HG03196 (cell line): ENCODE measurements at regions not wholly inside any gene's neighbourhood (a gene's known extent, or its start where the extent isn't known, plus 50 kb on each side); places are given as distances from the start of the nearest gene placed in this dataset.

Experiments used
- ATAC-seq: cut with Tn5 transposase; IDR thresholded peaks from one replicate; pipeline ENCODE4 v1.9.1; 2021; ENCODE audit not compliant: unreplicated experiment

DNA sequence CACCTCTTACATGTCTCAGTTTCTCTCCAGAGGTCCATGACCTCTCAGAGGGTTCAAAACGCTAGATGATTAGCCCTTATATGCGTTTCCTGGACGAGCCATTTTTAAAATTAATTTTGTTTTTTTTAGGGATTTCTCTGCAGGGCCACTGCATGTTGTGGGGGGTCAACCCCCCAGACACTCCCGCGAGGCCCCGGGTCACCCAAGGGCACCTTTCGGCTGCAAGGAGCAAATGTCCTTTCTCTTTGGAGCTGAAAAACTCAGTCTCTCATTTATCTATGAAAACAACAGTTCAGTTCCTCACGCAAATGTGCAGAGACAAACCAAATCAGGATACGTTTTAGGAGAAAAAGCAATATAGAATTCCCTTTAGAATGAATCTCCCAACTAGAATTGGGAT lies 944.3 kb upstream of the SEMA6D start:
- ATAC-seq, result no peak

DNA sequence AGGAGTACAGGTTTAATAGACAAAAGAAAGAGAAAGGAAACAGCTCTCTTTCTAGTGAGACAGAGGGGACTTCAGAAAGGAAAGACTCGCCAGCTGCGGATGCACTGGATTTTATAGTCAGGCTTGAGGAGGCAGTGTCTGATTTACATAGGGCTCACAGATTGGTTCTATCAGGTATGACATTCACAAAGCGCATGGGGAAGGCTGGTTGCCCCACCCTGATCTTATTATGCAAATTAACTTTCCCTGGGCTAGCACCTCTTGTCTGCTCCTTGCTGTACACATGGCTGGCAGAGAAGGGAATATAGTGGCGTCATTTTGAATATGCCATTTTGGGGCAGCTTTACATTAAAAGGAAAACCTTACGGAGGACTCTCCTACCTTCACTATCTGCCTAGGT lies 938.4 kb upstream of the SEMA6D start:
- ATAC-seq, result no peak

DNA sequence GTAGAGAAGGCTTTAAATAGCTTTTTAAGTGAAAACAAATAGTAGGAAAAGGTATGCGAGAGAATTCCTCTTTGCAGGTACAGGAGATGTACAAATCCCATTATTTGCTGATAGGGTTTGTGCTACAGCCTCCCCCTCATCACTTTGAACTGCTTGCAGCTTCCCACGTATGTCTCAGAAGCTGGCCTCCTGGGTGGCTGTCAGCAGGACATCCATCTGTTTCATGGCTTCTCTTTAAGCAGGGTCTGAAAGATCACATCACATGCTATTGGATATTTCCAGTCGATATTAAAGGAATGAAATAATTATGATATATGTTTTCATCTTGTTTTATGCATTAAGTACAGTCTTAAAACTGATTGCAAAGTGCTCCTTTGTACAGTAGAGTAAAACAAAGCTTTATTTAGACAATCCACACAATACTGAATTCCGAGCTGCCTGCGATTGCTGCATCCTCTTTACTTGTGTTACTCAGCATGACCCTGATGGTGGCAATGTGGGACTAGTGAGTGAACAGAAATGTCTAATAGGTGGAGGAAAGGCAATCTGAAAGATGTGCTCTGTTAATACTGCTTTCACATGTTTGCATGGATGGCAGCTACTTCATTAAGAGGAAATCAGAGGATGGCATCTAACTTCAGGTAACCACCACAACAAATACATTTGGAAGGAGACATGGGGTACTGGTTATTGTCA lies 930.6 kb upstream of the SEMA6D start:
- ATAC-seq, result no peak

DNA sequence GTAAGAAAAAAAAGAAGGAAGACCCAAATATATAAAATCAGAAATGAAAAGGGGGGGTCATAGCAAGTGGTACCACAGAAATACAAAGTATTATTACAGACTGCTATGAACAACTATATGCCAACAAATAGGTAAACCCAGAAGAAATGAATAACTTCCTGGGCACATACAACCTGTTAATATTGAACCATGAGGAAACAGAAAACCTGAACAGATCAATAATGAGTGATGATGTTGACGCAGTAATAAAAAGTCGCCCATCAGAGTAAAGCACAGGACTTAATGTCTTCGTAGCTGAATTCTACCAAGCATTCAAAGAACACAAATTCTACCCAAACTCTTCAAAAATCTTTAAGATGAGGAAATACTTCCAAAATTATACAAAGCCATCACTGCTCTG lies 921.6 kb upstream of the SEMA6D start:
- ATAC-seq, result no peak

DNA sequence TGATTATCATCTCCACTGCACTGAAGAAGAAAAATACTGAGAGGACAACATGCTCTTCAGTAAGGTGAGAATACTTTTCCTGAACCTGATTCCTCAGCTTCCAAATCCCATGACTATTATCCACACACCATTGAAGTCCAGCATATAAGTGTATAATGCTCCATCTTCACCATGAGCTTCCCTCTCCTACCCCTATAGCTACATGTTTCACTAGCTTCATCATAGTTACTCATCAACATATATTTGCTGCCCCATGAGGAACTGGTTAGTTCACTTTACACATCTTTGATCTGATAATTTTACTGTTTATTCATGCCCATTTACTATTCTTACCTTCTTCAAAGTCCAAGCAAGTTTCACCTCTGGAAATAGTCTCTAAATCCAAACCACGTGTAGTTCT lies 908.5 kb upstream of the SEMA6D start:
- ATAC-seq, result no peak

DNA sequence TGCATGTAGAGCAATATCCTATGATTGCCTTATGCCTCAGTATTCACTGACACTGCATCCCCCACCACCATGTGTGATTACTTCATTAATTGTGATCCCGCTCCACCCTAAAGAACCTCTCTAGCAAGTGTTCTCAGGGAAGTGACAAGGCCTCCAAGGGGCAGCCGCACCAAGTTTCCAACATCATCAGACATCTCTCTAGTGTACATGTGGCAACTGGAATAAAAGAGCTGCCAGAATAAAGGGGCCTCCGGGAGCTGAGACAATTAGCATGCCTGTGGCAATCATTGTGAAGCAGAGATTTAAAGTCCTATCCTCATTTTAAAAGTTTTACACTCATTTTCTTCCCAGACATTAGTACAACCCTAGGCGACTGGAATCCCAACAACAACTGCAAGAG lies 902.1 kb upstream of the SEMA6D start:
- no peak for ATAC-seq

DNA sequence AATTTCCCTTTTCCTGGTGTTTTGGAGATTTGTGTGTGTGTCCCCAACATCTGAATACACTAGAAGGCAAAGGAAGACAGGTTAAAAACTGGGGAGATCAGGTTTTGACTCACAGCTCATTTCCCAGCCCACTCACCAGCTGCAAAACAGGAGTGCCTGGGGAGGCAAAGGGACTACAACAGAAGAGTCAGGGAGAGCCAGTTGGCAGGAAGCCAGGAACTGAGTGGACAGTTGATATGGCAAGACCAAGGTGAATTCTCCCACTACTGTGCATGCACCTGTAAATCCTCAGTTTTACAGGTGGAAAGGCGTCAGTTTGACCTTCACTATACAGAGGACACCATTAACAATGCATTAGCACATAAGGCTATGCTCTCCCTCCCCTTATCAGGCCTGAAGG lies 901.5 kb upstream of the SEMA6D start:
- no peak for ATAC-seq

DNA sequence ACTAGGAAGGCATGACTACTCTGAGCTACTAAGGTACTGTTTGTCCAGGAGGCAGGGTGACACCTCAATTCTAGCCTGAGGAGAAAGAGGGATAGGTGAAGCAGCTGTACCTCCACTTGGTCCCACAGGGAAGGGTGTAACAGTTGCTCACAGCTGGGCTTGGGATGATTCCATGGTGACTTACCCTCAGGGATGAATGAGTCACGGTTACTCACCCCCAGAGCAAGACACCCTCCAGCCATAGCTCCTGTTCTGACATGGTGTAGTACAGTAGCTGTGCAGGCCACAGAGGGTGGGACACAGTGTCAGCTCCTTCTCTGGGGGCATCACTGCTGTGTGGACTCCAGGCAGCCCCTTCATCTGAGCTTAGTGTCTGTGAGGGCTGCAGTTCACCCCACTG lies 868.6 kb upstream of the SEMA6D start:
- no peak for ATAC-seq

DNA sequence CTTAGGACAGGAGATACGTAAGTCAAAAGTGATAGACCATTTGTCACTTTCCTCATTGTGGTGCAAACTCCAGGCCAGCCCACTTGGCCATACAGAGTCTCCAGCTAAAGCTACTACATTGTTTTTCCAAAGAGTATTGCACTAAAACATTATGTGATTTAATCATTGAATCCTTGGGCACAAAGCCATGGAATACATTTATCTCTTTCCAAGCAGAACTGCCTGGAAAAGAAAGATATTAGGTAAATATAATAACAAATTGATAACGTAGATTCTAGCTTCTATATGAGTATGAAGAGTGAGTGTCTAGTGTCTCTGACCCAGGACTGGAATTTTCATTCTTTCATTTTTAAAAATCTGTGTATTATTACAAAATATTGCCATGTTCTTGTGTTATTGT lies 863.7 kb upstream of the SEMA6D start:
- no peak for ATAC-seq

DNA sequence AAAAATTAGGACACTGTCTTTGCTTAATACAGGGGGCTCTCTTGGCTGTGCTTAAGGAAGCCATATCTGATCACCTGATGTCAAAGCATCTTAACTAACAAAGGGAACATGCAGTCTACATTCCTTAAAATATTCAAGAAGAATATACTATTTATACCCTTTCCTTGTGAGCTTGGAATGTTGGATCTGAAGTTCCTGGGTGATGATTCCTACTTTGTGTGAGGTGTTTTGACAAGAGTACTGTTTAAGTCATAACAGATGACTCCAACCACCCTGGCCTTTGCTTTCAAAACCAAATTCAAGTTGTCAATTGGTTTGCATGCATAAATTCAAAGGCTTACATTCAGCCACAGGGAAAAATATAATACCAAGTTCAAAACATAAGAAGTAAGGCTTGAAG lies 862.7 kb upstream of the SEMA6D start:
- no peak for ATAC-seq

DNA sequence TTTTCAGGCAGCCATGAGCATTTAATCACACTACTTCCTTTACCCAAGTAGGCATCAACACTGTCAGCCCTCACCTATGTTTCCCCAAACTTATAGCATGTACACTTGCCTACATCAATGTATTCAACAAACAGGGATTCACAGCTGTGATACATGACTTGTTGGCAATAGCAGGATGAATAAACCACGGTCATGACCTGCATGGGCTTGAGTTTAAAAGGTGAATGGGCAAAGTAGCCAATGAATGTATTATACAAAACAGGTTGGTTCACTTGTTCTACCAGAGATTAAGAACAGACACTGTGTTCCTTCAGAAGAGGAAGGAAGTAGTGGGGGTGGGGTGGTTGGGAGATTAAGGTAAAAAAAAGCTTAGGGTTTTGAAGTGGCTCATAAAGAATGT lies 861.9 kb upstream of the SEMA6D start:
- no peak for ATAC-seq

DNA sequence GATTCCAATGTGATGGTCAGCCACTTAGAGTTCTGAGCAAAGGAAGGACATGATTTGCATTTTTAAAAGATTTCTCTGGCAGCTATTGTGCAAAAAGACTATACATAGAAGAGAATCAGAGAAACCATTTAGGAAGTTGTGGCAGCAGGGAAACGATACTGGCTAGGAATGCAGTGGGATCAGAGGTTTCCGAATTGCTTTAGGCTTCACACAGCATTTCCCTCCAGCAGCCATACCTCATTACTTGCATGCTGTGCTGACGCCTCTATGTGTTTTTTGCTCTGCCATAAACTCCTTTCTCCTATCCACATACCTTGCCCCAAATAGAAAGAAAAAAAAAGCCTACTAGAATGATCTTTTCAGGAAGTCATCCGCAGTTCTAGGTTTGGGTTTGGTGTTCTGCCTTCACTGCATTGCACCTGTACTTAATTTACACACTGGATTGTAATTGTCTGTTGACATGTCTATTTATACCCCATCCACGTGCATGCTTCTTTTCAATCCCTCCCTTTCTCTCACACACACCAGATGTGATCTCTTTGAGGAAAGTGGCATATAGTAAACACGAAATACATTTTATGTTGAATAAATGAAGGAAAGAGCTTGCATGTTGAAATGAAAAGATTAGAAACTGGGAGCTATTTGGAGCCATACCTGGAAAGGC lies 860.3 kb upstream of the SEMA6D start:
- ATAC-seq, result no peak

DNA sequence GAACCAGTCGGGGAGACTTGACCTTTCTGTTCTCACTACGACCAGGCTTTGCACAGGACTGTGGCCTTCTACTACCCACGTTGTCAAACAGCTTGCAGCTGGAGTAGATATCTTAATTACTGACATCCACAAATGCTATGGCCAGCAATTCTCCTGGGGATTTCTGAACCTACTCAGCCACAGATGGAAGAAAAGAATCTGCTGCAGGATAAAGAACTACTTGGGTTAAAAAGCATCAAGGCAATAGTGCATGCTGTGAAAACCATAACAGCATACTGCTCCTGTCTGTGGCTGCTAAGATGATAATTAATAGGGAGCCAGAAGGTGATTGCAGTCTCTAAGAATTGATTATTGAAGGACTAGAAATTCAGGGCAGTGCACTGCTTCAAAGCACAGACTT lies 859.2 kb upstream of the SEMA6D start:
- no peak for ATAC-seq

DNA sequence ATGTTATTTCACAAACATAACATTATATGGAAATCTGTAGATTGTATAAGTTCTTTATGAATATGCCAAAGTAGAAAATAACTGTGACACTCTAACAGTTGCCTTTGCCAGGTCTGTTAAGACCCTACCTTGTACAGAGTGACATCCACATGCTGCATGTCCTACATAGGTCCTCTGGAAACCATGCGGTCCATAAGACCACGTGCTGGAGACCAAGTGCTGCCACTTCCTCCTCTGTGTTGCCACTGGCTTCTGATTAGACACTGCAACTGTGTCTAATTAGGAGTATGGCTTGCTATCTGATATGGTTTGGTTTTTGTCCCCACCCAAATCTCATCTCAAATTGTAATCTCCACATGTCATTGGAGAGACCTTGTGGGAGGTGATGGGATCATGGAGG lies 855.5 kb upstream of the SEMA6D start:
- no peak for ATAC-seq

DNA sequence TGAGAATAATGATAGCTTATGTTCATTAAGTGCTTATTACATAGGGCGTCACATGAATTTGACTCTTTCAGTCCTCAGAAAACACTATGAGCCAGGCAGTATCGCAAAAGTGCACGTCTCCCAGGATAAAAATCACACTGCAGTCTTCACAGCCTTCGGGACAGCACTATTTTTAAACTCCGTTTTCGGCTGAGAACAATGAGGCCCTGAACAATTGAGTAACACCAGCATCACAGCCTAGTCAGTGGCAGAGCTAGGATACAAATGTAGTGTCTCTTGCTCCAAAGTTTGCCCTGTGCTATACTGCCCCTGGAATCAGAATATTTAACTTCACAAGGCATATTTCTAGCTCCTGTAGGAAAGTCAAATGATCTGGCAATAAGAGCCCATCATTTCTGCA lies 852.1 kb upstream of the SEMA6D start:
- ATAC-seq, result no peak

DNA sequence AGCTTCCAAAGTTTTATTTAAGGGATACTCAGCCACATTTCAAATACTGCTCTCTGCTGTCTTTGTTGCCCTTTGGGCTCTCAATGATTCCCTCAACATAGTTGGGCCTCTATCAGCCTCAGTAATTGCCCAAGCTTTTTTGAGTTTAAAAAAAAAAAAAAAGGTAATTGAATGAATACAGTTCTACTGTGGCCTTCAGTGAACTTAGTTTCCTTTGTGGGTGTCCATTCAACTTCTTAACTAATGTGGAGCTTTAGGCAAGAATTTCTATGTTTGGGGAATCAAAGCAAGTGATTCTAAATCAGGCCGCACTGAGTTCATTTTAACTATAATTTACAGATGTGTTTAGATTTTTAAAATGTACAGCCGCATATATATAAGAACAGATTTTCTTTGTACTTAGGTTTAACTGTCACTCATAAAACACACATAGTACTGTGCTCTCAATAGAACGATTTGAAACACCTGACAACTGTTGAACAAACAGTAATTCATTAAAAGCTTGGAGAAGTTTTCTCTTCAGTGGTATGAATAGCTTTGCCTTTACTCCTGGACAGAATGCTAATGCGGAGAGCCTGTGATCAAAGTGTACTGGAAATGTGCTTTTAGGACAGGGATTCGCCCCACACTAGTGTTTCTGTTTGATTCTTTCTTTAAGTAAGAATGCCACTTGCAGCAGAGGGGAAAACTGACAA lies 844.9 kb upstream of the SEMA6D start:
- no peak for ATAC-seq

DNA sequence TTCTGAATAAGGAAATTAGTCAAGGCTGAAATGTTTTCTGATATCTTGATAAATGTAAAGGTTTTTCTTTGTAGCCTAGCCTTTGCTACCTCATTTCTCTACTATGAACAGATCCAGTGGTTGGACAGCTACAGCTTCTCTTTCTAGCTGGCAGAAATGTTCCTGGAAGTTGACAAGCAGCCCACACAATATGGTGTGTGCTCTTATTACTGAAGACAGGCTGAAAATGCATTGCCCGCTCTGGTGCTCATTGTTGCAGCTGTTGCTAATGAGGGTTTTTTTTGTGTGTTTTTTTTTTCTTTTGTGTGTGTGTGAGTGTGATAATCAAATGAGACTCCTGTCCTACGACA lies 844.3 kb upstream of the SEMA6D start:
- ATAC-seq, result no peak

DNA sequence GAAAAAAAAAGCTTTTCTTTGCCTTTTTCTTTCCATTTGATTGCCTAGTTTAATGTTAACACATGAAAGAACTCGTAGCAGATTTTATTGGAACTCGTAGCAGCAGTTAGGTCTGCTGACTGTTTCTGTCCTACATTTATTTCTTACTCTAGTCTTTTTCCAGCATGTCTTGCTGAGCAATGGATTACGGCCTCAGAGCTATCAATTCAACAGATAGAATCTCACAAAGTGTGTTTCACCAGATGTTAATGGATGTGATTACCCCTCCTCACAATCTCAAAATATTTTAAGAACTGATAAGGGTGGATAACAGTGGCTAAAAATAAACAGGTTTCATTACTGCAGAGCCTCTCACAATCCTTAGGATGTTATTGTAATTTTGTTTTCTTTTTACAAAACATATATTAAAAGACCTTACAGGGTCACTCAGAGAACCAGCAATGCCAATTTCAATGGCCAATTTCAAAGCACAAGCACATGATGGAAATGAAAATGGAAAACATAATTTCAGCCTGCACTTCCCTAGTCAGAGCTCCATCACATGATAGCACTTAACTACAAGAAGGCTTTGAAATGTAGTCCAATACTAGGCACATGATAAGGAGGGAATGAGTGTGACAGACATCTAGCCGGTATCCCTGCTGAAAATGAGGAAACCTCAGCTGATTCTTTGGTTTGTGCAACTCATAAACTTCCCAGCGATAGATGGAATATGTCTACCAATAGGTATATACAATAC lies 838.1 kb upstream of the SEMA6D start:
- ATAC-seq, result no peak

DNA sequence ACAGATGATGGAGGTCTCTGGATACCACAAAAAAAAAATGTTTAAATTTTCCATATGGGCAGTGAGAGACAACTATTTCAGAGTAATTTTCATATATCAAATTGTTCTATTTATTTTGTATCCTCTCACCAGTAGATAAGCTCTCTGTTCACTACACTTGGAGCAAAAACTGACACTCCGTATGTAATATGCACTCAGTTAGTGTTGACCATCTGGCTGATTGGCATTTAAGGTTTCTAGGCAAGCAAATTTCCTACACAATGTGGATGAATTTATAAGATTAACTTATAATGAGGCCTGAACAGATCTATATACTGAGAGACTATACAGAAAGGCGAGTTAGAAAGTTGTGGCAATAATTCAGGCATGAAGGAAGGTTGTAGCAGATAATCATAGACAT lies 836.5 kb upstream of the SEMA6D start:
- no peak for ATAC-seq

DNA sequence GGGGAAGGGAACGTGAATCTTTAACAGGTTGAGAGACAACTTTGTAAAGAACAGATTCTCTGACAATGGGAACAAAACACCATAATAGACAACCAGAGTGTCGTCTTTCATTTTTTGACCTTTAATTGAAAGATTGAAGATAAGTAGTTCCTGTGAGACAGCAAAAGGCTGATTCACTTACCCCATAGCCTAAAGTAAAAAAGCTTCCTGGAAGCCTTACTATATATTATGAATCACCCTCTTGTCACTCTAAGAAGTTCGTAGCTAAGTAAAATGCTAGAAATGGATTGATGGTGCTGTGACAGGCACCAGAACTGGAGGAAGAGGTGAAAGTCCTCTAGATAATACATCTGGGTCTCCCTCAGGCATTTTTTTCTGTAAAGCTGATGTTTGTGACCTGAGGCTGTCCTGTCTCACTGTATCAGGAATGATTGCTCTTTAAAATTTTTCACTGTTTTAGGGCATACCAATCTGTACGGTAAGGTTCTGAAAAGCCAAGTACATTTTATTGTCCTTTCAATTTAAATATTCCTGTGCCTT lies 824.6 kb upstream of the SEMA6D start:
- no peak for ATAC-seq

DNA sequence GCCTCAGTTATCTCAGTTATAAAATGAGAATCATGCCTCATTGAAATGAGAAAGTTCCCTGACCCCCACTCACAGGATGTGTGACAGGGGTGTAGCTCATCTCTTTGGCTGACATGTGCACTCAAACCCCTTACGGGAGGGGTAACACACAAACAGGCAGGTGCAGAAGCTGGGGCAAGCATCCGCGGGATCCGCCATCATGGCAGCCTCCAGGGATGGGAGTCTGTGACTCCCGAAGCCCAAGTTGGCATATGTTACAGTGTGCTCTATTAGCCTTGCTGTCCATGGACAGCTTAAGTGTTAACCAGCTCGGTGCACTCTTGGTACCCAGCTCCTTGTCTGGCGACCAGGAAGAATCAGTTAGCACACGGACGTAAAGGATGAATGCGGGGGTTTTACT lies 822.7 kb upstream of the SEMA6D start:
- ATAC-seq, result no peak

DNA sequence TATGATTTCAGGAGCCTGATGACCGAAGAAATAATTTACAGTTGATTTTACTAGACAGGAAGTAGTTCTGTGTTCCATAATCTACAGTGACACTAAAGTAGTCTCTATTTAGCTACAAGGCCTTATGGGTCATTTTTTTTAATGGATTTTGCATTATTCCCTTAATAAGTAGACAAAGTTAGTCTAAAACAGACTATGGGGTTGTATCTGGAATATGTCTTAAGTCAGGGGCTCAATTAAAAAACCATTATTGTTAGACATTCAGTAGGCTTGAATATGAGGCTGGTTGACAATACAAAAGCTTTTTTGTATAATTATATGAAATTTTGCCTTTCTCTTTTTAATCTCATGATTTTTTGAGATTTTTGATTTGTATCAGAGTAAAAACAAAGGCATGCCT lies 820.0 kb upstream of the SEMA6D start:
- no peak for ATAC-seq
